ENCODE measurements at regions not wholly inside any gene's neighbourhood (a gene's known extent, or its start where the extent isn't known, plus 50 kb on each side); places are given as distances from the start of the nearest gene placed in this dataset.

DNA sequence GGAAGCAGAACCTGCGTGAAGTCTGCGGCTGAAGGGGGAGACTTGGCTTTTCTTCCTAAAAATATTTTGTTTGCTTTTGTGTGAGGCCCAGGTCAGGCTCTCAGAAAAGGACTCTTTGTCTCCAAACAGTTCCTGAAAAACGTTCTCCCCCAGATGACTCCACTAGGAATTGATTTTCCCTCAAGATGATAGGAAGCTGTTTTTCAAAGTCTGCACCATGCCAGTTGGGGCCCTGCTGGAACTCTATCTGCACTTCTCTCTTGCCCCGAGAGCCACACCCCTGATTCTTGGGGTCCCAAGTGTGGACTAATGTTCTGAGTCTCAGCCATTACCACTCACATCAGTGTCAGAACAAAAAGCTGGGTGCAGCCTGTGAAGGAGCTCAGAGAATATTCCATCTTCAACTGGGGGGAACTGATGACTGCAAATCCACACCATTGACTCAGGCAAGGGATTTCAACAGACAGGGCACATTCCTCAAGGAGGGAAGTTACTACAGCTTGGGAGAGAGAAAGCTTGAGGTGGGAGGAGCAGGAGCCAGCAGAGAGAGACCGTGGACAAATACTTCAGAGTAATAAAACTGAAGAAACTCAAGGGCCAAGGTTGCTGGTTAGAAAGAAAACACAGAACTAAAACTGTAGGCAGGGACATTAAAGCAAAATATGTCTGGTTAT lies 768.3 kb downstream of the RNF144A start:
- H3K36me3 ChIP-seq, result no peaks in the 10 kb centered on the region
- no peaks in the 10 kb centered on the region for H3K9me3 ChIP-seq (ENCODE audit: low read depth)
- H3K27me3 ChIP-seq, result no peaks in the 10 kb centered on the region
- H3K4me3 ChIP-seq, result no peak overlapping the region
- no peak overlapping the region for H3K27ac ChIP-seq
- H3K4me1 ChIP-seq (ENCODE audit: low read depth), result no peaks in the 10 kb centered on the region
- DNase-seq (ENCODE audit: low read depth in 1 of 2, low spot score in 1 of 2), result no peak
- no peak for TF ChIP-seq CTCF (IDR thresholded peaks at IDR 0.05; ENCODE audit: low read depth, low read length)

DNA sequence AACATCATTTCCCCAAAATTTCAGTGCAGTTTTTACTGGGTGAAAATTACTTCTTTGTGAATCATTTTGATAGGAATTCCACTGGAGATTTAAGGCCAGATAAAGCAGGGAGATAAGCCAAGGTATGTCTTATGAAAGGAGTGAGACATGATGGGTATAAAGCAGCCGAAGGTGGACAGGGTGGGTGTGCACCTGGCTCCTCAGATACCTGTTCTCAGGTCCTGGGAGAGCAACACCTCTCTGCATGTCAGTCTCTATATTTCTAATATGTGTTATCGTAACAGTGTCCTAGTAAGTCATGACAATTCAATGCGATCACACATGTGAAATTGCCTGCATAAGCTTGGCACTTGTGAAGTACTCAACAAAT lies 768.8 kb downstream of the RNF144A start:
- Histone ChIP-seq H3K27me3 (no peaks in the 10 kb centered on the region), H3K9me3 (ENCODE audit: low read depth) (no peaks in the 10 kb centered on the region), H3K4me3 (no peak overlapping the region), H3K27ac (no peak overlapping the region), H3K4me1 (ENCODE audit: low read depth) (no peaks in the 10 kb centered on the region), H3K36me3 (no peaks in the 10 kb centered on the region)
- TF ChIP-seq CTCF (IDR thresholded peaks at IDR 0.05; ENCODE audit: low read depth, low read length), result no peak
- DNase-seq (ENCODE audit: low read depth in 1 of 2, low spot score in 1 of 2), result no peak

GRCh38 chr2:7691961-7692656 lies 774.9 kb downstream of the RNF144A start:
- Histone ChIP-seq H3K4me1 (ENCODE audit: low read depth) (no peaks in the 10 kb centered on the region), H3K36me3 (no peaks in the 10 kb centered on the region), H3K9me3 (ENCODE audit: low read depth) (no peaks in the 10 kb centered on the region), H3K27me3 (no peaks in the 10 kb centered on the region), H3K27ac (no peak overlapping the region), H3K4me3 (no peak overlapping the region)
- no peak for TF ChIP-seq CTCF (IDR thresholded peaks at IDR 0.05; ENCODE audit: low read depth, low read length)
- no peak for DNase-seq (ENCODE audit: low read depth in 1 of 2, low spot score in 1 of 2)

DNA sequence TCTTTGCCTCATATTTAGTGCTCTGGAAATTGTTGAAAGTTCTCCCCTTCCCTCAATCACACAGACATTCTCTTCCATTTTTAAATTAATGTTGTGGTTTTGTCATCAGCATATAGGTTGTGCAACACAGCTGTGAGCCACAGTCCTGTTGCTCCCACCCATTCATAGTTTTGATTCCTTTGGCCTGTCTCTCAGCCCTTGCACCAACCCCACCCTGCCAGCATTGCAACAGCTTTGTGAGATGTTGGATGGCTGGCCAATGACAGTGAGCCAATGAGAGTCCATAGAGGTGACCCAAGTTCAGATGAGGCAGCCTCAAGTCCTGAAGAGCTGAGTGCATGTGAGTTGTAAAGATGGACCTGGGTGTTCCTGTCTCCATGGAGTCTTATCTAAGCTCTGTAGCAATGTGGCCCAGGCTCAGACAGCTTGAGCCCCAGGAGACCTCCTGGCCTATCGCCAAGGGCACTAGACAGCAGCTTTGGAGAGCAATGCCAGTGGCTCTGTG lies 775.5 kb downstream of the RNF144A start:
- no peak overlapping the region for H3K27ac ChIP-seq
- no peaks in the 10 kb centered on the region for H3K9me3 ChIP-seq (ENCODE audit: low read depth)
- H3K27me3 ChIP-seq, result no peaks in the 10 kb centered on the region
- DNase-seq (ENCODE audit: low read depth in 1 of 2, low spot score in 1 of 2), result peak in 1 of 2 donors; percentile 13
- H3K4me3 ChIP-seq, result no peak overlapping the region
- no peaks in the 10 kb centered on the region for H3K36me3 ChIP-seq
- no peak for TF ChIP-seq CTCF (IDR thresholded peaks at IDR 0.05; ENCODE audit: low read depth, low read length)
- no peaks in the 10 kb centered on the region for H3K4me1 ChIP-seq (ENCODE audit: low read depth)

DNA sequence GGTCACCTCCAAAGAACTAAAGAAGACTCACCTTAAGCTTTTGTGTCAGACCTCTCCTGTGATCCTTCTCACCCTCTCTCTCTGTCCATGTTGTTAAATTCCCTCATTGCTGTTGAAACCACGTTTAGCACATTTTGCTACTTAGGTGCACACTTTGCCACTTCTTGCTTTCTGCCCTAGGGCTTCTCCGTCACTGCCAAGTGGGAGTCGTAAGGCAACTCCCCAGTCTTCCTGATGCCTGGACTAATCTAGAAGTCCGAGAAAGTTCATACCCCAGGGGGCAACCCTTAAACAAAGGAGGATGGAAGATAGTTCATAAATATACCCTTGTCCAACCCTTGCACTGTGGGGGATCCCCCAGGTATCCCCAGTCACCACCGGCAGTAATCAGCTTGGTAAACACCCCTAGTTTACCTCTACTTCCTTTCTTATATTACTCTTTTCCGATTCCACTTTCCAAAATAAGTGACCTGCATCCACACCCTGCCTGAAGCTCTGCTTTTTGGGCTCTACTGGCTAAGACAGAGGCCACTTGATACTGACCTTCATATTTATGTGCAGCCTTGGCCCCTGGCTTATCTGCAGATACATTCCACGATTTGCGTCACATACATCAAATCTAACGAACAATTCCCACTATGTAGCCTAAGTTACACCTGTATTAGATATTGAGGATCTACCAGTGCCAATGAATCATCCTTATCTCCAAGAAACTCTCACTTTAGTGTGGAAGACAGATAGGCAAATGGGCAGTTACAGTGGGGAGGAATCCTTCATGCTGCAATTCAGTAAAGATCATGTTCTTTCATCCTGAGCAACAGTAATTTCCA lies 776.2 kb downstream of the RNF144A start:
- H3K4me3 ChIP-seq, result no peak overlapping the region
- no peaks in the 10 kb centered on the region for H3K4me1 ChIP-seq (ENCODE audit: low read depth)
- H3K9me3 ChIP-seq (ENCODE audit: low read depth), result no peaks in the 10 kb centered on the region
- no peak for DNase-seq (ENCODE audit: low read depth in 1 of 2, low spot score in 1 of 2)
- no peak for TF ChIP-seq CTCF (IDR thresholded peaks at IDR 0.05; ENCODE audit: low read depth, low read length)
- H3K27ac ChIP-seq, result no peak overlapping the region
- H3K27me3 ChIP-seq, result no peaks in the 10 kb centered on the region
- H3K36me3 ChIP-seq, result no peaks in the 10 kb centered on the region
